HG03521 (cell line): ENCODE measurements at regions not wholly inside any gene's neighbourhood (a gene's known extent, or its start where the extent isn't known, plus 50 kb on each side); places are given as distances from the start of the nearest gene placed in this dataset.
"Not testable (repeated sequence)": the region's sequence is repeated elsewhere in the genome, so short reads cannot be mapped to it uniquely, and the experiment has no call there.

ENCODE experiments used
- ATAC-seq: cut with Tn5 transposase; IDR thresholded peaks from one replicate; pipeline ENCODE4 v1.9.1; 2021; ENCODE audit warnings: mild to moderate bottlenecking, moderate library complexity; ENCODE audit not compliant: unreplicated experiment

GRCh38 chr18:71130351-71130750, 841.5 kb downstream of the SOCS6 start:
- ATAC-seq, result no peak

GRCh38 chr18:71125581-71125980, 836.7 kb downstream of the SOCS6 start:
- ATAC-seq, result no peak

GRCh38 chr18:71116535-71116934, 827.7 kb downstream of the SOCS6 start:
- ATAC-seq, result no peak

- ATAC-seq, result no peak
Observed at GRCh38 chr18:71115261-71115660, 826.4 kb downstream of the SOCS6 start.

GRCh38 chr18:71114550-71115210, 825.8 kb downstream of the SOCS6 start:
- ATAC-seq, result no peak

GRCh38 chr18:71107244-71107643, 818.4 kb downstream of the SOCS6 start:
- no peak for ATAC-seq

GRCh38 chr18:71106701-71107100, 817.9 kb downstream of the SOCS6 start:
- no peak for ATAC-seq

- ATAC-seq, result no peak
Observed at GRCh38 chr18:71105994-71106546, 817.2 kb downstream of the SOCS6 start.

GRCh38 chr18:71105078-71105819, 816.4 kb downstream of the SOCS6 start:
- no peak for ATAC-seq

GRCh38 chr18:71079606-71080005, 790.8 kb downstream of the SOCS6 start:
- ATAC-seq, result no peak

- ATAC-seq, result no peak
Observed at GRCh38 chr18:71077451-71077850, 788.6 kb downstream of the SOCS6 start.

GRCh38 chr18:71075147-71075546, 786.3 kb downstream of the SOCS6 start:
- no peak for ATAC-seq

GRCh38 chr18:71068338-71068737, 779.5 kb downstream of the SOCS6 start:
- no peak for ATAC-seq

- no peak for ATAC-seq
Observed at GRCh38 chr18:71049893-71050292, 761.0 kb downstream of the SOCS6 start.

GRCh38 chr18:71047882-71048281, 759.0 kb downstream of the SOCS6 start:
- ATAC-seq, result no peak

- no peak for ATAC-seq
Observed at GRCh38 chr18:71045331-71046065, 756.7 kb downstream of the SOCS6 start.

GRCh38 chr18:71040161-71040560, 751.3 kb downstream of the SOCS6 start:
- ATAC-seq, result no peak

GRCh38 chr18:71038196-71038595, 749.4 kb downstream of the SOCS6 start:
- ATAC-seq, result no peak

- ATAC-seq, result no peak
Observed at GRCh38 chr18:71036783-71037182, 747.9 kb downstream of the SOCS6 start.

- ATAC-seq, result not testable (repeated sequence)
Observed at GRCh38 chr18:71031296-71032191, 742.7 kb downstream of the SOCS6 start.
